ENCODE measurements at regions not wholly inside any gene's neighbourhood (a gene's known extent, or its start where the extent isn't known, plus 50 kb on each side); places are given as distances from the start of the nearest gene placed in this dataset.
A peak's percentile ranks its signal among the peaks of the same experiment; 100 is the strongest.

- TF ChIP-seq E4F1 (IDR thresholded peaks at IDR 0.05; ENCODE audit: borderline replicate concordance, partially characterized antibody): no peak
- no peak for TF ChIP-seq IRF3 (IDR thresholded peaks at IDR 0.05)
- no peak for TF ChIP-seq SIN3A (IDR thresholded peaks at IDR 0.05; ENCODE audit: low read depth, low read length)
- TF ChIP-seq BCL11A (IDR thresholded peaks at IDR 0.05; ENCODE audit: low read depth, low read length): no peak
- TF ChIP-seq STAT3 (IDR thresholded peaks at IDR 0.05; ENCODE audit: low read depth, low read length): no peak
- no peak for TF ChIP-seq ZSCAN29 (IDR thresholded peaks at IDR 0.05)
These were observed 900.3 kb downstream of the IPMK start (continued) for GRCh38 chr10:57367412-57367811.

- Histone ChIP-seq H3K4me2 (ENCODE audit: control insufficient read depth, insufficient read depth) (no peak overlapping the region), H4K20me1 (ENCODE audit: control insufficient read depth, insufficient read depth) (no peaks in the 10 kb centered on the region), H3K4me1 (ENCODE audit: control insufficient read depth, insufficient read depth, low read length) (no peaks in the 10 kb centered on the region), H3K27me3 (replicated peaks in 1 of 2; ENCODE audit: control insufficient read depth in 2 of 2, insufficient read depth in 2 of 2, low read length in 1 of 2) (no peaks in the 10 kb centered on the region), H3K79me2 (ENCODE audit: control insufficient read depth, insufficient read depth, low read length) (no peaks in the 10 kb centered on the region), H2AFZ (ENCODE audit: control insufficient read depth, low read depth, low read length) (no peak overlapping the region), H3K27ac (ENCODE audit: control insufficient read depth, insufficient read depth) (no peak overlapping the region), H3K9me3 (replicated peaks; ENCODE audit: control insufficient read depth, insufficient read depth, low read length) (no peaks in the 10 kb centered on the region), H3K9ac (ENCODE audit: control insufficient read depth, insufficient read depth, low read length) (no peak overlapping the region), H3K4me3 (no peak overlapping the region), H3K36me3 (ENCODE audit: control insufficient read depth in 2 of 2, insufficient read depth in 2 of 2, low read length in 1 of 2) (no peaks in the 10 kb centered on the region)
- DNase-seq (ENCODE audit: low read depth, low spot score) (no peak), FAIRE-seq (peak; percentile 23), ATAC-seq (peak; percentile 56)
- 34% methylated on average over 2 of the region's 2 CpGs for WGBS (ENCODE audit: insufficient coverage, insufficient replicate concordance, low lambda C conversion rate, missing lambda C conversion rate)
- ChIA-PET CTCF (no interaction called here), POLR2A (no interaction called here), RAD21 (ENCODE audit: unreplicated experiment) (no interaction called here), SMC1A (ENCODE audit: uncharacterized antibody, unreplicated experiment) (interaction anchor here (1.1 kb wide), 1 partner anchor 22 kb away, joined by 4 read pairs; no protein-coding TSS in a partner anchor)
- intact Hi-C loops (cut with micrococcal nuclease; ENCODE audit: unreplicated experiment) (no loop called here), in situ Hi-C loops (cut with MboI) (no loop called here)
- TF ChIP-seq SREBF2 (IDR thresholded peaks at IDR 0.05; ENCODE audit: low read length): no peak
- TF ChIP-seq SPI1 (IDR thresholded peaks at IDR 0.05; ENCODE audit: borderline replicate concordance, insufficient read depth, low read depth, low read length): 0 out of 2 replicates have a peak, but pooled peaks have one; percentile 16
- TF ChIP-seq E2F4 (IDR thresholded peaks at IDR 0.05; ENCODE audit: low read depth, low read length): no peak
- no TSS peak for BruUV-seq (replicated peaks)
These were observed 904.9 kb downstream of the IPMK start for GRCh38 chr10:57362811-57363210.

Measured in GM12878 (cell line).